Activated CD8-positive, alpha-beta T cell treated with anti-CD3 and anti-CD28 coated beads for 36 hours (primary cell): ENCODE measurements at regions not wholly inside any gene's neighbourhood (a gene's known extent, or its start where the extent isn't known, plus 50 kb on each side); places are given as distances from the start of the nearest gene placed in this dataset.

Source experiments
- ATAC-seq: fragments of 200-7000 bp; cut with Tn5 transposase; one replicate; pipeline ENCODE4 v1.10.0; 2021; ENCODE audit warnings: mild to moderate bottlenecking, moderate library complexity
- CTCF ChIA-PET: fragments of 350-600 bp; sonication (Branson Sonifier 250); formaldehyde crosslinking; loops from one replicate; lab custom pipeline; 2021; ENCODE audit warnings: antibody characterized with exemption; lab: Charles Lee
- POLR2A ChIA-PET: fragments of 350-600 bp; sonication (Branson Sonifier 250); formaldehyde crosslinking; loops from one replicate; lab custom pipeline; 2021; ENCODE audit warnings: antibody characterized with exemption; lab: Charles Lee
- DNase-seq: peaks from one replicate; pipeline ENCODE4 v3.0.0-alpha.2; 2020
- H3K27ac Mint-ChIP-seq: one replicate; pipeline ENCODE4 v1.8.0; 2021; ENCODE audit warnings: mild to moderate bottlenecking, mixed read lengths
- H3K27me3 Mint-ChIP-seq: one replicate; pipeline ENCODE4 v1.8.0; 2021; ENCODE audit warnings: mixed read lengths
- H3K36me3 Mint-ChIP-seq: one replicate; pipeline ENCODE4 v1.8.0; 2021; ENCODE audit warnings: low read depth, mixed read lengths
- H3K4me1 Mint-ChIP-seq: one replicate; pipeline ENCODE4 v1.8.0; 2021; ENCODE audit warnings: low read depth, mixed read lengths
- H3K4me3 Mint-ChIP-seq: one replicate; pipeline ENCODE4 v1.8.0; 2021; ENCODE audit warnings: mild to moderate bottlenecking, moderate library complexity, mixed read lengths
- H3K9me3 Mint-ChIP-seq: one replicate; pipeline ENCODE4 v1.8.0; 2021; ENCODE audit warnings: mixed read lengths
- intact Hi-C: fragments of 100-400 bp; cut with micrococcal nuclease; formaldehyde crosslinking; loops from one replicate; pipeline ENCODE4 v1.10.0; 2022
- TF ChIP-seq, protein P1 (sequence below): fragments of 200-600 bp; IDR thresholded peaks from one replicate; pipeline ENCODE4 v1.8.0; 2022; ENCODE audit warnings: antibody characterized with exemption, mild to moderate bottlenecking

DNA sequence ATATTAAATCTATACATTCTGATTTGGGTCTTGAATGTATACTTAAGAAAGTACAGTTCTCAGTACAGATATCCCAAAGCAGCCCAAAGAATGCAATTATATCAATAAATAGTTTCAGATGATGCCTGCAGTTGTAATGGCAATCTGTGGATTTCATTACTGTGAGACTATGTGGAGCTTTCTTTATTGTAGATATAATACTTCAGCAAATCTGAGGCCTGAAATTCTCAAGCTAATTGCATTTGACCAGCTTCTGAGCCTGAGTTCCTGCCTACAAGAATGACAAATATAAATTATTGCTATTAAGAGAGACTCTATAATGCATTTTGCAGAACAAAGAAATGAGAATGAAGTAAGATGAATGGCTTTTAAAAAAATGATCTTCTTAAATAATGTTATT lies 320.3 kb downstream of the DKK2 start:
- ChIA-PET POLR2A (no interaction called here), CTCF (no interaction called here)
- no peaks in the 10 kb centered on the region for H3K27me3 Mint-ChIP-seq
- no peaks in the 10 kb centered on the region for H3K9me3 Mint-ChIP-seq
- ATAC-seq (no peak), DNase-seq (no peak)
- H3K4me3 Mint-ChIP-seq, result no peak overlapping the region
- no peak overlapping the region for H3K27ac Mint-ChIP-seq
- no peaks in the 10 kb centered on the region for H3K36me3 Mint-ChIP-seq
- intact Hi-C loops, result no loop called here
- TF ChIP-seq, protein P1, sequence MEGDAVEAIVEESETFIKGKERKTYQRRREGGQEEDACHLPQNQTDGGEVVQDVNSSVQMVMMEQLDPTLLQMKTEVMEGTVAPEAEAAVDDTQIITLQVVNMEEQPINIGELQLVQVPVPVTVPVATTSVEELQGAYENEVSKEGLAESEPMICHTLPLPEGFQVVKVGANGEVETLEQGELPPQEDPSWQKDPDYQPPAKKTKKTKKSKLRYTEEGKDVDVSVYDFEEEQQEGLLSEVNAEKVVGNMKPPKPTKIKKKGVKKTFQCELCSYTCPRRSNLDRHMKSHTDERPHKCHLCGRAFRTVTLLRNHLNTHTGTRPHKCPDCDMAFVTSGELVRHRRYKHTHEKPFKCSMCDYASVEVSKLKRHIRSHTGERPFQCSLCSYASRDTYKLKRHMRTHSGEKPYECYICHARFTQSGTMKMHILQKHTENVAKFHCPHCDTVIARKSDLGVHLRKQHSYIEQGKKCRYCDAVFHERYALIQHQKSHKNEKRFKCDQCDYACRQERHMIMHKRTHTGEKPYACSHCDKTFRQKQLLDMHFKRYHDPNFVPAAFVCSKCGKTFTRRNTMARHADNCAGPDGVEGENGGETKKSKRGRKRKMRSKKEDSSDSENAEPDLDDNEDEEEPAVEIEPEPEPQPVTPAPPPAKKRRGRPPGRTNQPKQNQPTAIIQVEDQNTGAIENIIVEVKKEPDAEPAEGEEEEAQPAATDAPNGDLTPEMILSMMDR, result no peak
- H3K4me1 Mint-ChIP-seq, result no peaks in the 10 kb centered on the region

DNA sequence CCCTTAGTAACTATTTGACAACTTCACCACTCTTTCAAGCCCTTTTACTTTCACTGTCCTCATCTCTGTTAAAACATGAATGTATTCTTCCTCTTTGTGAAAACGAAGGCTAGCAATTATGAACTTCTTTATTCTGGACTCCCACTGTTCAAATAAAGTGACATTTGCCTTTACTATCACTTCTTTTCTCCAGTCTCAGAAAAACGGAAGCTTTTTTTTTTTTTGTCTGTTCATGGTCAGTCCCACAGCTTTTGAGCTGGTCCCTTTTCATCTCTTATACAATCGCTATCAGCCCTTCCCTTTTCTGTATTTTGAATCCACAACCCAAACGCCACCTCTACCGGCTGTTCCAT lies 327.7 kb downstream of the DKK2 start:
- Mint-ChIP-seq H3K9me3 (no peaks in the 10 kb centered on the region), H3K27ac (no peak overlapping the region), H3K27me3 (no peaks in the 10 kb centered on the region), H3K4me1 (no peaks in the 10 kb centered on the region), H3K36me3 (no peaks in the 10 kb centered on the region), H3K4me3 (no peak overlapping the region)
- ATAC-seq, result no peak
- POLR2A ChIA-PET, result interaction anchor here (0.6 kb wide), 1 partner anchor 1104 kb away, joined by 3 read pairs; no protein-coding TSS in a partner anchor
- intact Hi-C loops, result no loop called here
- DNase-seq, result no peak
- TF ChIP-seq, protein P1, result no peak
- CTCF ChIA-PET, result interaction anchor here (1.0 kb wide), 1 partner anchor 193 kb away, joined by 3 read pairs; no protein-coding TSS in a partner anchor

- CTCF ChIA-PET, result interaction anchor here (1.0 kb wide), 1 partner anchor 192 kb away, joined by 3 read pairs; no protein-coding TSS in a partner anchor
- POLR2A ChIA-PET, result interaction anchor here (0.6 kb wide), 1 partner anchor 1104 kb away, joined by 3 read pairs; no protein-coding TSS in a partner anchor
Measured at GRCh38 chr4:106707776-106708463, 328.2 kb downstream of the DKK2 start.

GRCh38 chr4:106704253-106704870 lies 331.8 kb downstream of the DKK2 start:
- Mint-ChIP-seq H3K27ac (no peak overlapping the region), H3K27me3 (no peaks in the 10 kb centered on the region), H3K9me3 (peaks cover 7% of the 10 kb centered on the region), H3K4me3 (no peak overlapping the region), H3K4me1 (no peaks in the 10 kb centered on the region), H3K36me3 (no peaks in the 10 kb centered on the region)
- CTCF ChIA-PET, result no interaction called here
- intact Hi-C loops, result no loop called here
- TF ChIP-seq, protein P1, result no peak
- DNase-seq, result no peak
- no peak for ATAC-seq
- POLR2A ChIA-PET, result no interaction called here

More at GRCh38 chr4:106707776-106708463, 328.2 kb downstream of the DKK2 start:
- H3K36me3 Mint-ChIP-seq, result no peaks in the 10 kb centered on the region
- TF ChIP-seq, protein P1, result no peak
- no peaks in the 10 kb centered on the region for H3K9me3 Mint-ChIP-seq
- DNase-seq, result no peak
- H3K27ac Mint-ChIP-seq, result no peak overlapping the region
- no peaks in the 10 kb centered on the region for H3K4me1 Mint-ChIP-seq
- intact Hi-C loops, result no loop called here
- H3K27me3 Mint-ChIP-seq, result no peaks in the 10 kb centered on the region
- no peak for ATAC-seq
- no peak overlapping the region for H3K4me3 Mint-ChIP-seq

DNA sequence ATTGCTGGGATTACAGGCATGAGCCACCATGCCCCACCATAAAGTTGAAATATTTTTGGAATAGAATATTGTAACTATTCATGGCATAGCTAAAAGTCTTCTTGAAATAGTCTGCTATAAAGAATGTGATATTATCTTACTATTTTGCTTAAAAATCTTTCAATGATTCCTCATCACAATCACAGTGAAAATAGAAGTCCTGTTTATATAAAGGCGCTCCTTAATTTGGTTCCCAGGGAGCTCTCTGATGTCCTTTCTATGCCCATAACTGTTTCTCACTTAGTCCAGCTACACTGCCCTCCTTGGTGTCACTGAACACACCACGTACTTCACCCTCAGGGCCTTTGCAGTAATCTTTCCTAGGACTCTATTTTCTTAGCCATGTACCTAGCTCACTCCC lies 331.7 kb upstream of the GIMD1 start:
- Mint-ChIP-seq H3K4me3 (no peak overlapping the region), H3K9me3 (peaks cover 8% of the 10 kb centered on the region), H3K27ac (no peak overlapping the region), H3K4me1 (no peaks in the 10 kb centered on the region), H3K27me3 (no peaks in the 10 kb centered on the region), H3K36me3 (no peaks in the 10 kb centered on the region)
- TF ChIP-seq, protein P1, result no peak
- POLR2A ChIA-PET, result no interaction called here
- CTCF ChIA-PET, result no interaction called here
- ATAC-seq (no peak), DNase-seq (no peak)
- intact Hi-C loops, result no loop called here
